ENCODE measurements at regions not wholly inside any gene's neighbourhood (a gene's known extent, or its start where the extent isn't known, plus 50 kb on each side); places are given as distances from the start of the nearest gene placed in this dataset.

- no peak for TF ChIP-seq CTCF (IDR thresholded peaks at IDR 0.05; ENCODE audit: low read depth, low read length, missing control alignments)
- no peak overlapping the region for H3K4me3 ChIP-seq (ENCODE audit: low read depth, low read length)
- in situ Hi-C loops (cut with HindIII; ENCODE audit: low sequenced_read_pairs), result no loop called here
Observed at GRCh38 chr1:60547821-60548220, 474.3 kb upstream of the C1orf87 start.

GRCh38 chr1:60541831-60542532, 468.4 kb upstream of the C1orf87 start:
- no peak for DNase-seq (ENCODE audit: low read depth)
- in situ Hi-C loops (cut with HindIII; ENCODE audit: low sequenced_read_pairs), result no loop called here

More at GRCh38 chr1:60547821-60548220, 474.3 kb upstream of the C1orf87 start:
- DNase-seq (ENCODE audit: low read depth), result no peak

GRCh38 chr1:60540141-60540540, 466.6 kb upstream of the C1orf87 start:
- in situ Hi-C loops (cut with HindIII; ENCODE audit: low sequenced_read_pairs), result no loop called here
- no peak for DNase-seq (ENCODE audit: low read depth)
- H3K4me3 ChIP-seq (ENCODE audit: low read depth, low read length), result no peak overlapping the region
- no peak for TF ChIP-seq CTCF (IDR thresholded peaks at IDR 0.05; ENCODE audit: low read depth, low read length, missing control alignments)

More at GRCh38 chr1:60541831-60542532, 468.4 kb upstream of the C1orf87 start:
- no peak overlapping the region for H3K4me3 ChIP-seq (ENCODE audit: low read depth, low read length)
- TF ChIP-seq CTCF (IDR thresholded peaks at IDR 0.05; ENCODE audit: low read depth, low read length, missing control alignments), result no peak

GRCh38 chr1:60535713-60536112, 462.1 kb upstream of the C1orf87 start:
- in situ Hi-C loops (cut with HindIII; ENCODE audit: low sequenced_read_pairs), result no loop called here
- no peak for DNase-seq (ENCODE audit: low read depth)
- no peak for TF ChIP-seq CTCF (IDR thresholded peaks at IDR 0.05; ENCODE audit: low read depth, low read length, missing control alignments)
- no peak overlapping the region for H3K4me3 ChIP-seq (ENCODE audit: low read depth, low read length)

- in situ Hi-C loops (cut with HindIII; ENCODE audit: low sequenced_read_pairs), result no loop called here
- TF ChIP-seq CTCF (IDR thresholded peaks at IDR 0.05; ENCODE audit: low read depth, low read length, missing control alignments), result no peak
- H3K4me3 ChIP-seq (ENCODE audit: low read depth, low read length), result no peak overlapping the region
- DNase-seq (ENCODE audit: low read depth), result no peak
Observed at GRCh38 chr1:60527567-60527966, 454.0 kb upstream of the C1orf87 start.

GRCh38 chr1:60516996-60517395, 443.4 kb upstream of the C1orf87 start:
- no peak for TF ChIP-seq CTCF (IDR thresholded peaks at IDR 0.05; ENCODE audit: low read depth, low read length, missing control alignments)
- H3K4me3 ChIP-seq (ENCODE audit: low read depth, low read length), result no peak overlapping the region
- no peak for DNase-seq (ENCODE audit: low read depth)
- in situ Hi-C loops (cut with HindIII; ENCODE audit: low sequenced_read_pairs), result no loop called here
